Immature natural killer cell (primary cell): ENCODE measurements at regions not wholly inside any gene's neighbourhood (a gene's known extent, or its start where the extent isn't known, plus 50 kb on each side); places are given as distances from the start of the nearest gene placed in this dataset.

ENCODE experiments used
- DNase-seq, 3 donors: peaks; one replicate each; pipeline ENCODE4 v3.0.0; 2022; ENCODE audit warnings: mixed read lengths in 1 of 3
- H3K27ac Mint-ChIP-seq, 6 donors: one replicate each; pipeline ENCODE4 v1.8.0; 2020; ENCODE audit warnings: mixed read lengths in 6 of 6, mild to moderate bottlenecking in 5 of 6, inconsistent platforms in 4 of 6, moderate library complexity in 3 of 6
- H3K27me3 Mint-ChIP-seq, 3 donors: one replicate each; pipeline ENCODE4 v1.8.0; 2020 to 2021; ENCODE audit warnings: low read depth in 3 of 3, mild to moderate bottlenecking in 3 of 3, mixed read lengths in 3 of 3, moderate library complexity in 3 of 3, inconsistent platforms in 1 of 3
- H3K36me3 Mint-ChIP-seq, 3 donors: one replicate each; pipeline ENCODE4 v1.8.0; 2020; ENCODE audit warnings: mixed read lengths in 3 of 3, inconsistent platforms in 2 of 3, mild to moderate bottlenecking in 2 of 3
- H3K4me1 Mint-ChIP-seq, 2 donors: one replicate each; pipeline ENCODE4 v1.8.0; 2020; ENCODE audit warnings: inconsistent platforms in 2 of 2, mild to moderate bottlenecking in 2 of 2, mixed read lengths in 2 of 2, moderate library complexity in 1 of 2
- H3K4me3 Mint-ChIP-seq, 5 donors: one replicate each; pipeline ENCODE4 v1.8.0; 2020; ENCODE audit warnings: mild to moderate bottlenecking in 5 of 5, mixed read lengths in 5 of 5, inconsistent platforms in 3 of 5, moderate library complexity in 3 of 5
- H3K9me3 Mint-ChIP-seq, 6 donors: one replicate each; pipeline ENCODE4 v1.8.0; 2020; ENCODE audit warnings: mild to moderate bottlenecking in 6 of 6, mixed read lengths in 6 of 6, inconsistent platforms in 4 of 6, moderate library complexity in 3 of 6

GRCh38 chr10:47088656-47089354 lies 177.6 kb downstream of the PTPN20 start:
- no peaks in the 10 kb centered on the region for H3K9me3 Mint-ChIP-seq
- no peaks in the 10 kb centered on the region for H3K36me3 Mint-ChIP-seq
- no peak overlapping the region for H3K4me3 Mint-ChIP-seq
- H3K27me3 Mint-ChIP-seq, result peaks cover 2 to 4% (median 2%) of the 10 kb centered on the region in 3 donors
- H3K4me1 Mint-ChIP-seq, result no peaks in the 10 kb centered on the region
- no peak for DNase-seq
- no peak overlapping the region for H3K27ac Mint-ChIP-seq

DNA sequence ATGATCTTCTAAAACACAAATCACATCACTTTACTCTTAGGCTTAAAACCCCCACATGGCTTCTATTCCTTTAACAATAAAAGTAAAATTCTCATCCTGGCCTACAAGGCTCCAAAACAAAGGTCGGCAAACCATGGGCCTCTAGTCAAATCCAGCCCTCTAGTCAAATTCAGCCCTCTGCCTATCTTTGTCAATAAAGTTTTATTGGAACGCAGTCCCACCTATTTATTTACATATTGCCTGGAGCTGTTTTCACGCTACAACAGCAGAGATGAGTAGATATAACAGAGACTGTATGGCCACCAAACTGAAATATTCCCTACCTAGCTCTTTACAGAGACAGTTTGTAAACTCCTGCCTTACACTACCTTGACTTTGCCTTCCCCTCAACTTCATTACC lies 178.8 kb downstream of the PTPN20 start:
- no peaks in the 10 kb centered on the region for H3K9me3 Mint-ChIP-seq
- H3K4me3 Mint-ChIP-seq, result no peak overlapping the region
- DNase-seq, result no peak
- H3K36me3 Mint-ChIP-seq, result no peaks in the 10 kb centered on the region
- peaks cover 2 to 5% (median 2%) of the 10 kb centered on the region in 3 donors for H3K27me3 Mint-ChIP-seq
- H3K27ac Mint-ChIP-seq, result no peak overlapping the region
- no peaks in the 10 kb centered on the region for H3K4me1 Mint-ChIP-seq

DNA sequence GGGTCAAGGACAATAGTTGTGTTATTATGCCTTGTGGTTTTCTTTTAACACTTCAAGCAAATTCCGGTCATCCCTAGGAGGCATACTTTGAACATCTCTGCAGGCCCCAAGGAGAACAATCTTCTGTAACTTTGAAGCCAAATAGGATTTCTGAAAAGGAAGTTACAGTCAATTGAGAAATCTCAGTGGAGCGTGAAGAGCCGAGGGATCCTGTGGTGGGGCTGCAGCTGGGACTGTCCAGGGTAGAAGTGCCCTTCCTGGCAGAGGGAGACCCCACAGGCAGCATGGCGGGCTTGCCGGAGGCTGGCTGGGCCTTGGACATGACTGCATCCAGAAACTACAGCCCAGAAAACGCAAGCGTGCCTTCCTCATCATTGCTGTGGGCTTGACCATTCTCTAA lies 179.7 kb downstream of the PTPN20 start:
- no peaks in the 10 kb centered on the region for H3K4me1 Mint-ChIP-seq
- H3K27ac Mint-ChIP-seq, result no peak overlapping the region
- no peaks in the 10 kb centered on the region for H3K9me3 Mint-ChIP-seq
- peaks cover 2 to 6% (median 2%) of the 10 kb centered on the region in 3 donors for H3K27me3 Mint-ChIP-seq
- H3K4me3 Mint-ChIP-seq, result no peak overlapping the region
- H3K36me3 Mint-ChIP-seq, result no peaks in the 10 kb centered on the region
- no peak for DNase-seq

GRCh38 chr10:47091421-47091820 lies 180.2 kb downstream of the PTPN20 start:
- H3K4me3 Mint-ChIP-seq, result no peak overlapping the region
- no peaks in the 10 kb centered on the region for H3K4me1 Mint-ChIP-seq
- peaks cover 2 to 10% (median 3%) of the 10 kb centered on the region in 3 donors for H3K27me3 Mint-ChIP-seq
- no peaks in the 10 kb centered on the region for H3K9me3 Mint-ChIP-seq
- DNase-seq, result no peak
- no peak overlapping the region for H3K27ac Mint-ChIP-seq
- no peaks in the 10 kb centered on the region for H3K36me3 Mint-ChIP-seq

- H3K4me3 Mint-ChIP-seq, result no peak overlapping the region
Observed at GRCh38 chr10:47092376-47092775, 181.1 kb downstream of the PTPN20 start.

DNA sequence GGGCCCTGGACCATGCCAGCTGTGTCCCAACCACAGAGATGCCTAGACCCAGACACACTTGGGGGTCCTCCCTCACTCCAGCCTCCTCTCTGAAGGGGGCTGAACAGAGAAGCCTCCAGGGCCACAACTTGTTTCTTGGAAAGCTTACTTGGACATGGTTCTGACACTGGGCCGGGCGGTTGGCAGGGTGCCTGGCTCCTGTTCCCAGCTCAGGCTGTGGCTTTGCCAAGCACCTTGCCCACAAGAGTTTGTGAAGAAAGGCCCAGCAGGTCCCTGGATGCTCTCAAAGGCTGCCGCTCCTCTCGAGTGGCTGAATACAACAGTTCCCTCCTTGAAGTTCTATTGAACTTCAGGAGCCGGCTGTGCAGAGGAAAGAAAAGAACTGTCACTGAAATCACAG lies 181.6 kb downstream of the PTPN20 start:
- no peak overlapping the region for H3K4me3 Mint-ChIP-seq
- no peaks in the 10 kb centered on the region for H3K4me1 Mint-ChIP-seq
- peaks cover 2 to 9% (median 2%) of the 10 kb centered on the region in 3 donors for H3K27me3 Mint-ChIP-seq
- peaks cover 0 to 2% (median 0%) of the 10 kb centered on the region in 6 donors for H3K9me3 Mint-ChIP-seq
- no peak for DNase-seq
- no peak overlapping the region for H3K27ac Mint-ChIP-seq
- H3K36me3 Mint-ChIP-seq, result no peaks in the 10 kb centered on the region

More at GRCh38 chr10:47092376-47092775, 181.1 kb downstream of the PTPN20 start:
- H3K27ac Mint-ChIP-seq, result no peak overlapping the region
- H3K36me3 Mint-ChIP-seq, result no peaks in the 10 kb centered on the region
- DNase-seq, result no peak
- no peaks in the 10 kb centered on the region for H3K9me3 Mint-ChIP-seq
- H3K4me1 Mint-ChIP-seq, result no peaks in the 10 kb centered on the region
- H3K27me3 Mint-ChIP-seq, result peaks cover 2 to 9% (median 3%) of the 10 kb centered on the region in 3 donors

DNA sequence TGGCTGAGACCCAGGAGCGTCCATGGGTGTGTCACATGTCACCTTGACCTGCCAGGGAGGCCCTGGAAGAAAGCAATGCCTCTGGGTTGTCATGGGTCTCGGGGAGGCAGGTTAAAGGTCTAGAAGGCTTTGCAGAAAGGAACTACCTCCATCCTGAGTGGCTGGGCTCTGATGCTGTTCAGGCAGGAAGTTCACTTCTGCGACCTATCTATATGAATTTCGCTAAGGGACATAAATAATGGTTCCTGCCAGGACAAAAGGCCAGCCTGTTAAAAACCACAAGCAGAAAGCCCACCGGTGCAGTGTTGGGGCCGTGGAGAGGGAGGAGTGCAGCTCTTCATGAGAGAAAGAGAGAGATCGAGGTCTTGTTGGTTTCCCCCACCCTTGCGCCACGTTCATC lies 182.9 kb downstream of the PTPN20 start:
- no peak overlapping the region for H3K4me3 Mint-ChIP-seq
- peaks cover 2 to 9% (median 2%) of the 10 kb centered on the region in 3 donors for H3K27me3 Mint-ChIP-seq
- H3K27ac Mint-ChIP-seq, result no peak overlapping the region
- peaks cover 0 to 2% (median 0%) of the 10 kb centered on the region in 6 donors for H3K9me3 Mint-ChIP-seq
- no peak for DNase-seq
- no peaks in the 10 kb centered on the region for H3K36me3 Mint-ChIP-seq
- no peaks in the 10 kb centered on the region for H3K4me1 Mint-ChIP-seq

DNA sequence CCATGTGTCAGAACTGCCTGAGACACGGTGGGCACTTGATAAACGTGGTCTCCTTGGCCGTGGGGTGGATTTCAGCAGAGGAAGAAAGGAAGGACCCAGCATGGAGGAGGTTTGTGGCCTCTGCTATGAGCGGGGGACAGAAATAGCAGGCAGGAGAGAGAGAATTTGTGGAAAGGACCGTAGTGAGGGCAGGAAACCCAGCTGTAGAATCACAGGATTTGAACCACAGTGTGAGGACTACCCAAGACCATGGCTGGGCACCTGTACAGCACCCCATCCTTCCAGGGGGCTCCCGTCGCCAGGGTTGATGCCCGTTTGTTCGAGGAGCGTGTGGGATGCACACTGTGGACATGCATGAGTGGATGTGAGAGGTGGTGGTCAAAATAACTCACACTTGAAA lies 183.4 kb downstream of the PTPN20 start:
- Mint-ChIP-seq H3K4me1 (no peaks in the 10 kb centered on the region), H3K4me3 (no peak overlapping the region), H3K9me3 (peaks cover 0 to 2% (median 0%) of the 10 kb centered on the region in 6 donors), H3K36me3 (no peaks in the 10 kb centered on the region), H3K27ac (no peak overlapping the region), H3K27me3 (peaks cover 2 to 9% (median 2%) of the 10 kb centered on the region in 3 donors)
- no peak for DNase-seq

DNA sequence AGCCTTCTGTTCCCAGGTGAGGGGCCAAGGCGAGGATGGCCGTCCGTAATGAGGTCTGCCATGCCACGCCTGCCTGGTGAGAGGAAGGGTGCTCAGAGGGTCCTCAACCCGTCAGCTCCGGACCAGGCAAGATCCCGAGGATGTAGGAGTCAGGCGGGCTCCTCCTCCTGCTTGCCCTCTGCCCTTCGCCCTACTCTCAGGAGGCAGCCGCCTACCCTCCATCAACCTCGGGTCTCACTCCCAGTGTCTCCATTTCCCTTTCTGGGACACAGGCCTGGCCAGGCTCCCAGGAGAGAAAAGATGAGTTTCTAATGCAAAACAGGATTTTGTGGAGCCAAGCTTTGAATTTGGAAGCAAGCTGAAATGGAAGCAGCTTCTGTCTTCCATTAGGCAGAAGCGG lies 184.0 kb downstream of the PTPN20 start:
- Mint-ChIP-seq H3K4me3 (no peak overlapping the region), H3K27ac (no peak overlapping the region), H3K36me3 (no peaks in the 10 kb centered on the region), H3K4me1 (no peaks in the 10 kb centered on the region), H3K27me3 (peaks cover 2 to 9% (median 2%) of the 10 kb centered on the region in 3 donors), H3K9me3 (peaks cover 0 to 2% (median 0%) of the 10 kb centered on the region in 6 donors)
- DNase-seq, result no peak

DNA sequence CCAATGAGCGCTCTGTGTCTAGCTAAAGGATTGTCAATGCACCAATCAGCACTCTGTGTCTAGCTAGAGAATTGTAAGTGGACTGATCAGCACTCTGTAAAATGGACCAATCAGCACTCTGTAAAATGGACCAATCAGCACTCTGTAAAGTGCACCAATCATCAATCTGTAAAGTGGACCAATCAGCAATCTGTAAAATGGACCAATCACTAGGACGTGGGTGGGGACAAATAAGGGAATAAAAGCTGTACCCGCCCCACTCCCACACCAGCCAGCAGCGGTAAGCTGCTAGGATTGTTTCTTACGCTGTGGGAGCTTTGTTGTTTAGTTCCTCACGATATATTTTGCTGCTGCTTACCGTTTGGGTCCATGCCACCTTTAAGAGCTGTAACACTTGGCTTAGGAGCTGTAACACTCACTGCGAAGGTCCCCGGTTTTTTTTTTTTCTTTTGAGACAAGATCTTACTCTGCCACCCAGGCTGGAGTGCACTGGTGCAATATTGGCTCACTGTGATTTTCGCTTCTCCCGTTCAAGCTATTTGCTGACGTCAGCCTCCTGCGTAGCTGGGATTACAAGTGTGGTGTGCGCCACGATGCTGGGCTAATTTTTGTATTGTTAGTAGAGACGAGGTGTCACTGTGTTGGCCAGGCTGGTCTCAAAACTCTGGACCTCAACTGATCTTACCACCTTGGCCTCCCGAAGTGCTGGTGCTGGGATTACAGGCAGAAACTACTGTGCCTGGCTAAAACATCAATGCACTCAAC lies 184.8 kb downstream of the PTPN20 start:
- H3K9me3 Mint-ChIP-seq, result peaks cover 0 to 2% (median 0%) of the 10 kb centered on the region in 6 donors
- H3K4me3 Mint-ChIP-seq, result no peak overlapping the region
- no peaks in the 10 kb centered on the region for H3K4me1 Mint-ChIP-seq
- no peak for DNase-seq
- peaks cover 2 to 7% (median 2%) of the 10 kb centered on the region in 3 donors for H3K27me3 Mint-ChIP-seq
- no peak overlapping the region for H3K27ac Mint-ChIP-seq
- H3K36me3 Mint-ChIP-seq, result no peaks in the 10 kb centered on the region

GRCh38 chr10:47098238-47098637 lies 187.0 kb downstream of the PTPN20 start:
- DNase-seq, result no peak
- peaks cover 0 to 2% (median 0%) of the 10 kb centered on the region in 6 donors for H3K9me3 Mint-ChIP-seq
- H3K4me3 Mint-ChIP-seq, result no peak overlapping the region
- H3K36me3 Mint-ChIP-seq, result no peaks in the 10 kb centered on the region
- H3K4me1 Mint-ChIP-seq, result no peaks in the 10 kb centered on the region
- H3K27ac Mint-ChIP-seq, result no peak overlapping the region
- peaks cover 0 to 6% (median 2%) of the 10 kb centered on the region in 3 donors for H3K27me3 Mint-ChIP-seq

DNA sequence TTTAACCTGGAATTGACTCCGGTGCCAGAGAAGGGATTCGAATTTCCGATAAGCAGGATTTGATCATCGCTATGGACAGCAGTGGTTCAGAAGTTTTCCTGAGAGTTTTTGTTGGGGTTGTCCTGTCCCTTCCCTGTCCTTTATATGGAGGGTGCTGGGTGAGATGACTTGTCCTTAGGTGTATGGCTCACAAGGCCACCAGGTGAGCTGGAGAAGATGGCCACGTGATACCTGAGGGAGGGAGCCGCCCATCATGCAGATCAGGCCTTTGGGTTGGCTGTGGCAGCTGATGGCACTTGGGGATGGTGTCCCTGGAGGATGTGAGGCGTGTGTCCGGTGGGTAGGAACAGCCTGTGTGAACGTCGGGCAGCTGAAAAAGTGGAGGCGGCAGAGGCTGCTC lies 187.7 kb downstream of the PTPN20 start:
- Mint-ChIP-seq H3K36me3 (no peaks in the 10 kb centered on the region), H3K4me1 (no peaks in the 10 kb centered on the region), H3K4me3 (no peak overlapping the region), H3K27me3 (peaks cover 0 to 6% (median 2%) of the 10 kb centered on the region in 3 donors), H3K9me3 (peaks cover 0 to 2% (median 0%) of the 10 kb centered on the region in 6 donors), H3K27ac (no peak overlapping the region)
- no peak for DNase-seq

- no peak overlapping the region for H3K4me3 Mint-ChIP-seq
- peaks cover 0 to 6% (median 2%) of the 10 kb centered on the region in 3 donors for H3K27me3 Mint-ChIP-seq
- peaks cover 0 to 4% (median 0%) of the 10 kb centered on the region in 6 donors for H3K9me3 Mint-ChIP-seq
- no peak for DNase-seq
- H3K4me1 Mint-ChIP-seq, result no peaks in the 10 kb centered on the region
- H3K36me3 Mint-ChIP-seq, result no peaks in the 10 kb centered on the region
- H3K27ac Mint-ChIP-seq, result no peak overlapping the region
Observed at GRCh38 chr10:47099474-47099873, 188.2 kb downstream of the PTPN20 start.

GRCh38 chr10:47101196-47101595 lies 190.0 kb downstream of the PTPN20 start:
- Mint-ChIP-seq H3K9me3 (peaks cover 0 to 4% (median 0%) of the 10 kb centered on the region in 6 donors), H3K4me1 (no peaks in the 10 kb centered on the region), H3K4me3 (no peak overlapping the region), H3K27ac (no peak overlapping the region), H3K36me3 (no peaks in the 10 kb centered on the region), H3K27me3 (peaks cover 0 to 2% (median under 1%) of the 10 kb centered on the region in 3 donors)
- no peak for DNase-seq
